HFF-Myc (cell line): ENCODE measurements at regions not wholly inside any gene's neighbourhood (a gene's known extent, or its start where the extent isn't known, plus 50 kb on each side); places are given as distances from the start of the nearest gene placed in this dataset.

ENCODE experiments used
- DNase-seq: peaks from one replicate; pipeline ENCODE4 v3.0.0-alpha.2; 2011; ENCODE audit warnings: low read depth; ENCODE audit errors: extremely low read depth
- H3K4me3 ChIP-seq: replicated peaks from 2 replicates; pipeline ENCODE4 v1.5.1; 2011; ENCODE audit warnings: low read depth, mild to moderate bottlenecking, control low read depth, low read length
- CTCF ChIP-seq: IDR thresholded peaks from 2 replicates; pipeline ENCODE4 v1.5.1; 2012; ENCODE audit warnings: mild to moderate bottlenecking, low read depth, low read length, control low read depth; ENCODE audit errors: missing control alignments

- TF ChIP-seq CTCF: no peak
- no peak overlapping the region for H3K4me3 ChIP-seq
- no peak for DNase-seq
Observed at GRCh38 chr22:27575348-27575747, 226.2 kb downstream of the MN1 start.

- no peak for TF ChIP-seq CTCF
- no peak for DNase-seq
- no peak overlapping the region for H3K4me3 ChIP-seq
Observed at GRCh38 chr22:27576413-27576812, 225.1 kb downstream of the MN1 start.

- H3K4me3 ChIP-seq: no peak overlapping the region
- no peak for TF ChIP-seq CTCF
- no peak for DNase-seq
Observed at GRCh38 chr22:27576815-27577573, 224.6 kb downstream of the MN1 start.

GRCh38 chr22:27577574-27577969 lies 224.0 kb downstream of the MN1 start:
- no peak for TF ChIP-seq CTCF
- H3K4me3 ChIP-seq: no peak overlapping the region
- DNase-seq: no peak

- TF ChIP-seq CTCF: no peak
- no peak for DNase-seq
- no peak overlapping the region for H3K4me3 ChIP-seq
Observed at GRCh38 chr22:27578937-27579617, 222.5 kb downstream of the MN1 start.

GRCh38 chr22:27580311-27580897 lies 221.2 kb downstream of the MN1 start:
- no peak overlapping the region for H3K4me3 ChIP-seq
- no peak for DNase-seq
- no peak for TF ChIP-seq CTCF
